ENCODE measurements at regions not wholly inside any gene's neighbourhood (a gene's known extent, or its start where the extent isn't known, plus 50 kb on each side); places are given as distances from the start of the nearest gene placed in this dataset.

GRCh38 chr7:69018200-69018599 lies 580.1 kb upstream of the AUTS2 start:
- no peaks in the 10 kb centered on the region for H3K36me3 ChIP-seq
- H3K27ac ChIP-seq (replicated peaks): no peak overlapping the region
- intact Hi-C loops (cut with micrococcal nuclease): no loop called here
- H3K27me3 ChIP-seq (ENCODE audit: low read depth): peaks cover 4% of the 10 kb centered on the region
- TF ChIP-seq, protein P1, sequence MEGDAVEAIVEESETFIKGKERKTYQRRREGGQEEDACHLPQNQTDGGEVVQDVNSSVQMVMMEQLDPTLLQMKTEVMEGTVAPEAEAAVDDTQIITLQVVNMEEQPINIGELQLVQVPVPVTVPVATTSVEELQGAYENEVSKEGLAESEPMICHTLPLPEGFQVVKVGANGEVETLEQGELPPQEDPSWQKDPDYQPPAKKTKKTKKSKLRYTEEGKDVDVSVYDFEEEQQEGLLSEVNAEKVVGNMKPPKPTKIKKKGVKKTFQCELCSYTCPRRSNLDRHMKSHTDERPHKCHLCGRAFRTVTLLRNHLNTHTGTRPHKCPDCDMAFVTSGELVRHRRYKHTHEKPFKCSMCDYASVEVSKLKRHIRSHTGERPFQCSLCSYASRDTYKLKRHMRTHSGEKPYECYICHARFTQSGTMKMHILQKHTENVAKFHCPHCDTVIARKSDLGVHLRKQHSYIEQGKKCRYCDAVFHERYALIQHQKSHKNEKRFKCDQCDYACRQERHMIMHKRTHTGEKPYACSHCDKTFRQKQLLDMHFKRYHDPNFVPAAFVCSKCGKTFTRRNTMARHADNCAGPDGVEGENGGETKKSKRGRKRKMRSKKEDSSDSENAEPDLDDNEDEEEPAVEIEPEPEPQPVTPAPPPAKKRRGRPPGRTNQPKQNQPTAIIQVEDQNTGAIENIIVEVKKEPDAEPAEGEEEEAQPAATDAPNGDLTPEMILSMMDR (IDR thresholded peaks at IDR 0.05; ENCODE audit: borderline replicate concordance): peak; percentile 14
- no peak overlapping the region for H3K4me3 ChIP-seq
- H3K9me3 ChIP-seq (replicated peaks): peaks cover 30% of the 10 kb centered on the region
- no peak for DNase-seq
- H3K4me1 ChIP-seq: no peaks in the 10 kb centered on the region

DNA sequence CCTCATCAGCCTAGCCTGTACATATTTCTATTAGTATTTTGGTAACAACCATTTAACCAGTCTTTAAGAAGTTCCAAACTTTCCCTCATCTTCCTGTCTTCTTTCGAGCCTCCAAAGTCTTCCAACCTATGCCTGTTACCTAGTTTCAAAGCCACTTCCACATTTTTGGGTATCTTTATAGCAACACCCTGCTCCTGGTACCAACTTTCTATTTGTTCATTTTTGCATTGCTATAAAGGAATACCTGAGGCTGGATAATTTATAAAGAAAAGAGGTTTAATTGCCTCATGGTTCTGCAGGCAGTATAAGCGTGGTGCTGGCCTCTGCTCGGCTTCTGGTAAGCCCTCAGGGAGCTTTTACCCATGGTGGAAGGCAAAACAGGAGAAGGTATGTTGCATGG lies 578.8 kb upstream of the AUTS2 start:
- no peak overlapping the region for H3K27ac ChIP-seq (replicated peaks)
- DNase-seq: no peak
- no peaks in the 10 kb centered on the region for H3K36me3 ChIP-seq
- H3K27me3 ChIP-seq (ENCODE audit: low read depth): peaks cover 4% of the 10 kb centered on the region
- intact Hi-C loops (cut with micrococcal nuclease): no loop called here
- TF ChIP-seq, protein P1 (IDR thresholded peaks at IDR 0.05; ENCODE audit: borderline replicate concordance): no peak
- peaks cover 30% of the 10 kb centered on the region for H3K9me3 ChIP-seq (replicated peaks)
- no peak overlapping the region for H3K4me3 ChIP-seq
- no peaks in the 10 kb centered on the region for H3K4me1 ChIP-seq

DNA sequence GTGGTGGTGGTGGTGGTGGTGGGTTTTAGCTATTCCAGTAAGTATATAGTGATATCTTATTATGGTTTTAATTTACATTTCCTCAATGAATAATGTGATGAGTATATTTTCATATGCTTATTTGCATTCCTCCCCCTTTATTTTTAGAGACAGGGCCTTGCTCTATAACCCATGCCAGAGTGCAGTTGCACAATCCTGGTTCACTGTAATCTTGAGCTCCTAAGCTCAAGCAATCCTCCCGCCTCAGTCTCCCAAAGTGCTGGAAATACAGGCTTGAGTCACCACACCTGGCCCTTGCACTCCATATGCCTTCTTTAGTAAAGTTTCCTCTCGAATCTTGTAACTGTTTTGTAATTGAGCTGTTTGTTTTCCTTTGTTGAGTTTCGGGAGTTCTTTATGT lies 577.7 kb upstream of the AUTS2 start:
- Histone ChIP-seq H3K9me3 (replicated peaks) (peaks cover 30% of the 10 kb centered on the region), H3K36me3 (no peaks in the 10 kb centered on the region), H3K4me3 (no peak overlapping the region), H3K4me1 (no peaks in the 10 kb centered on the region), H3K27me3 (ENCODE audit: low read depth) (peaks cover 4% of the 10 kb centered on the region), H3K27ac (replicated peaks) (no peak overlapping the region)
- TF ChIP-seq, protein P1 (IDR thresholded peaks at IDR 0.05; ENCODE audit: borderline replicate concordance): no peak
- no peak for DNase-seq
- intact Hi-C loops (cut with micrococcal nuclease): no loop called here

DNA sequence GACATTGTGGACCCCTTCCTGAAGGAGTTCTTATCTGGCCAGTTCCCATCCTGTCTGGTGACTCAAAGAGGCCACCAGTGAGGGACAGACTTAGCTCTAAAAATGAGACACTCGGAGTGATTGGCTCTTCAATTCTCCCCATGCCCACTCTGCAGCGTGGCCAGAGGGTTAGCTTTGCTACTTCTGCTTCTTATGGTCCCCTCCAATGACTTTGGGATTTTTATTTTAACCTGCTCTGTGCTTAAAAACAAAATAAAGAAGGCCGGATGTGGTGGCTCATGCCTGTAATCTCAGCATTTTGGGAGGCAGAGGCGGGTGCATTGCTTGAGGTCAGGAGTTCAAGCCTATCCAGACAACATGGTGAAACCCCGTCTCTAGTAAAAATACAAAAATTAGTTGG lies 573.0 kb upstream of the AUTS2 start:
- no peak overlapping the region for H3K4me3 ChIP-seq
- TF ChIP-seq, protein P1 (IDR thresholded peaks at IDR 0.05; ENCODE audit: borderline replicate concordance): no peak
- H3K27ac ChIP-seq (replicated peaks): no peak overlapping the region
- DNase-seq: no peak
- intact Hi-C loops (cut with micrococcal nuclease): no loop called here
- no peaks in the 10 kb centered on the region for H3K36me3 ChIP-seq
- peaks cover 3% of the 10 kb centered on the region for H3K27me3 ChIP-seq (ENCODE audit: low read depth)
- H3K4me1 ChIP-seq: no peaks in the 10 kb centered on the region
- peaks cover 9% of the 10 kb centered on the region for H3K9me3 ChIP-seq (replicated peaks)

GRCh38 chr7:69032848-69033247 lies 565.4 kb upstream of the AUTS2 start:
- H3K36me3 ChIP-seq: no peaks in the 10 kb centered on the region
- peaks cover 3% of the 10 kb centered on the region for H3K27me3 ChIP-seq (ENCODE audit: low read depth)
- DNase-seq: no peak
- H3K9me3 ChIP-seq (replicated peaks): no peaks in the 10 kb centered on the region
- H3K27ac ChIP-seq (replicated peaks): no peak overlapping the region
- no peaks in the 10 kb centered on the region for H3K4me1 ChIP-seq
- TF ChIP-seq, protein P1 (IDR thresholded peaks at IDR 0.05; ENCODE audit: borderline replicate concordance): no peak
- H3K4me3 ChIP-seq: no peak overlapping the region
- intact Hi-C loops (cut with micrococcal nuclease): no loop called here

DNA sequence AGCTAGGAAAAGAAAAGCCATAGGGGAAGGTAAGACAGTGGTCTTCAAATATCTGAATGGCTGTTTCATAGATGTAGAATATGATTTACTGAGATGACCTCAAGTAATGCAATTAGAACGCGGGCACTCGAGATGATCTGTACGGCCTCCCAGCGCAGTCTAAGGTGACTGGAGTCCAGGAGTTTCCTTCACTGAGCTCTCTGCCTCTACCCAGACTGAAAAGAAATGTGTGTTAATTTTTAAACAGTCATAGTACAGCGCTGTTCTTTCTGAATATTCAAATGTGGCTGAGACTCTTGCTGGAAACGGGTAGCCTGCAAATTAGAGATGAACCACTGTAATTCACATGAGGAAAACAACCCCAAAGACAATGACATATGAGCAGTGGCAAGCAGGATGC lies 562.4 kb upstream of the AUTS2 start:
- Histone ChIP-seq H3K27ac (replicated peaks) (no peak overlapping the region), H3K27me3 (ENCODE audit: low read depth) (peaks cover 13% of the 10 kb centered on the region), H3K4me3 (no peak overlapping the region), H3K9me3 (replicated peaks) (no peaks in the 10 kb centered on the region), H3K36me3 (no peaks in the 10 kb centered on the region), H3K4me1 (no peaks in the 10 kb centered on the region)
- DNase-seq: no peak
- intact Hi-C loops (cut with micrococcal nuclease): no loop called here
- TF ChIP-seq, protein P1 (IDR thresholded peaks at IDR 0.05; ENCODE audit: borderline replicate concordance): no peak
